Right kidney (tissue), 1 donor: ENCODE measurements at regions not wholly inside any gene's neighbourhood (a gene's known extent, or its start where the extent isn't known, plus 50 kb on each side); places are given as distances from the start of the nearest gene placed in this dataset.

ENCODE experiments used
- DNase-seq: peaks from one replicate; pipeline ENCODE4 v3.0.0-alpha.2; 2016

- DNase-seq, result no peak
Measured at GRCh38 chr2:42108852-42109251, 60.3 kb upstream of the EML4 start.

- DNase-seq, result no peak
Measured at GRCh38 chr2:42109959-42110640, 59.1 kb upstream of the EML4 start.

GRCh38 chr2:42110641-42111322, 58.4 kb upstream of the EML4 start:
- DNase-seq, result peak; percentile 40

- DNase-seq, result no peak
Measured at GRCh38 chr2:42112418-42112817, 56.7 kb upstream of the EML4 start.

- no peak for DNase-seq
Measured at GRCh38 chr2:42113452-42113851, 55.7 kb upstream of the EML4 start.

GRCh38 chr2:42114091-42114490, 55.1 kb upstream of the EML4 start:
- DNase-seq, result no peak

- DNase-seq, result no peak
Measured at GRCh38 chr2:42115588-42115987, 53.6 kb upstream of the EML4 start.

GRCh38 chr2:42116195-42117181, 52.7 kb upstream of the EML4 start:
- no peak for DNase-seq

- no peak for DNase-seq
Measured at GRCh38 chr2:42117182-42117579, 52.0 kb upstream of the EML4 start.

- peak; percentile 8 for DNase-seq
Measured at GRCh38 chr2:42117923-42118753, 51.0 kb upstream of the EML4 start.

GRCh38 chr2:42118754-42119569, 50.2 kb upstream of the EML4 start:
- DNase-seq, result no peak
